ENCODE measurements at regions not wholly inside any gene's neighbourhood (a gene's known extent, or its start where the extent isn't known, plus 50 kb on each side); places are given as distances from the start of the nearest gene placed in this dataset.
A peak's percentile ranks its signal among the peaks of the same experiment; 100 is the strongest.

DNA sequence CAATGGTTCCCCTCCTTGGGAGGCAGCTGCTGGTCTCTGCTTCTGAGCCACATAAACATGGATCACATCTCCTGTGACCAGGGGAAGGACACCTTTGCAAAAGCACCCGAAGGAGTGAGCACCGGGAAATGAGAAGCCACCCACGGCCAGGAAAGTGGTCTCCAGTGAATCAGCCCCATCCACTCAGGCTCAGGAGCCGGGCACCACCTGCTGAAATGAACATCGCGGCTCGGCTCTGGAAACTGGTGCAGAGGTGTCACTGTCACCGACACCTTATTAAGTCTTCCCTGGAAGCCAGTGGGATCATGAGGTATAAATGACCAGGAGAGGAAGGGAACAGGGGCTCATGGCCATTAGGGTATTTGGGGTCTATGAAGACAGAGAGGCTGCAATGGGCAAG, 207.2 kb upstream of the C1orf174 start:
- no peaks in the 10 kb centered on the region for H3K36me3 ChIP-seq (ENCODE audit: control insufficient read depth, insufficient read depth, low read length)
- 95% methylated on average over 8 of the region's 8 CpGs for WGBS (ENCODE audit: insufficient coverage)

DNA sequence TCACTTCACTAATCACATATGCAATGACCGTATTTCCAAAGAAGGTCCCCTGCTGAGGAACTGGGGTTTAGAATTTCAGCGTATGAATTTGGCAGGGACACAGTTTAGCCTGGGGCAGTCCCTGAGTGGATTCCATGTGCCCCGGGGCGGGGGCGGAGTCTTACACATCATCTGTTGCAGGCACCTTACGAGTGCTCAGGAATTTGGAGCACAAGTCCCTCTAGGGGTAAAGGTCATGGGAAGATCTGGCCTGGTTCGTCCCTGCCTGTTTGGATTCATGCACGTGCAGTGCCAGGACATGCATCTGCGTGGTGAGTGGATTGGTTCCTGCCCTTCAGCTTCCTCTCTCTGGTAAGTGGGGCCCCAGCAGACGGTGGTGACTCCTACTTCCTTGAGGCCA, 208.3 kb upstream of the C1orf174 start:
- Histone ChIP-seq H3K36me3 (ENCODE audit: control insufficient read depth, insufficient read depth, low read length) (no peaks in the 10 kb centered on the region), H3K4me1 (ENCODE audit: control insufficient read depth, insufficient read depth, low read length) (peaks cover 18% of the 10 kb centered on the region), H3K4me3 (ENCODE audit: low read depth, low read length) (no peak overlapping the region), H3K9me3 (ENCODE audit: control insufficient read depth, insufficient read depth, low read length) (no peaks in the 10 kb centered on the region), H3K27me3 (ENCODE audit: control insufficient read depth, insufficient read depth, low read length) (no peaks in the 10 kb centered on the region), H3K27ac (ENCODE audit: low read depth, low read length) (no peak overlapping the region)
- WGBS (ENCODE audit: insufficient coverage) = 63% methylated on average over 8 of the region's 10 CpGs
- DNase-seq (ENCODE audit: low read depth in 4 of 6, low spot score in 6 of 6) = no peak

More for the DNA sequence above, 207.2 kb upstream of the C1orf174 start:
- Histone ChIP-seq H3K4me3 (ENCODE audit: low read depth, low read length) (no peak overlapping the region), H3K27ac (ENCODE audit: low read depth, low read length) (no peak overlapping the region), H3K27me3 (ENCODE audit: control insufficient read depth, insufficient read depth, low read length) (no peaks in the 10 kb centered on the region), H3K9me3 (ENCODE audit: control insufficient read depth, insufficient read depth, low read length) (no peaks in the 10 kb centered on the region), H3K4me1 (ENCODE audit: control insufficient read depth, insufficient read depth, low read length) (peaks cover 18% of the 10 kb centered on the region)
- DNase-seq (ENCODE audit: low read depth in 4 of 6, low spot score in 6 of 6) = no peak

DNA sequence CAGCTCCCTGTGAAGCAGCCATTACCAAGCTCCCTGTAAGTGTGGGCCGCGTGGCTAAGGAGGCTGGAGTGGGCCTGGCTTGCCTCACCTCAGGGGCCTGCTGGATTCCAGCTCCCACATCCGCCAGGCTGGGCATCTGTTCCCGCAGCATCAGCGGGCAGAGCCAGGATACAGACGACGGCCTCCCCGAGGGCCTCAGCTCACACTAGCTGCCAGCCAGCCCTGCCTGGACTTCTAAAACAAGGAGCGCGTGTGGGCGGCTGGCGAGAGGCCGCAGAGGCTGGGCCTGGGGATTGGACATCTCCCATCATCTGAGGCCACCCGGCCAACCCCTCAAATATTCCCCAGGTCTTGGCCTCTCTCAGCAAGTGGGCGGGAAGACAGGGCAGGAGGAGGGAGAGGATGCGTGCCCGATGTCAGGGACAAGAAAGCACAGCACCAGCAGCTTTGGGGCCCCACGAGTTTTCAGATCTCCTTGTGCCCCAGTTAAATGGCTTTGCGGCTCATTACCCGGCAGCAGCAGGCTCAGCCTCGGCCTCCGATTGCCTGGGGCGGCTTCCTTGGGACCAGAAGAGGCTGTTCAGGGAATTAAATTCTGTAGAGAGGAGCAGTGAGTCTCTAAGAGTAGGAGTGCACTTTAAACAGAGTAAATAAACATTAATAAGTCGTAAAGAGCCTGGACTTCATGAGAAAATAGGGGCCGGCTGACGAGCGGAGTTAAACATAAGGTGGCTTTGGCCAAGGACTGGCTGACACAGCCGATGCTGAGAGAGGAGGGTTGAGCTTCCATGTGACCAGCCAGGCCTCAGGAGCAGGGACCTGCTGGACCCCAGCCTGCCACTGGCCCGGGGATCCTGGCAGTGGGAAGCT, 208.9 kb upstream of the C1orf174 start:
- peaks cover 18% of the 10 kb centered on the region for H3K4me1 ChIP-seq (ENCODE audit: control insufficient read depth, insufficient read depth, low read length)
- no peak overlapping the region for H3K27ac ChIP-seq (ENCODE audit: low read depth, low read length)
- no peaks in the 10 kb centered on the region for H3K36me3 ChIP-seq (ENCODE audit: control insufficient read depth, insufficient read depth, low read length)
- no peaks in the 10 kb centered on the region for H3K9me3 ChIP-seq (ENCODE audit: control insufficient read depth, insufficient read depth, low read length)
- peak in 2 of 6 donors; percentile 67 to 68 for DNase-seq (ENCODE audit: low read depth in 4 of 6, low spot score in 6 of 6)
- 33% methylated on average over 25 of the region's 29 CpGs for WGBS (ENCODE audit: insufficient coverage)
- no peaks in the 10 kb centered on the region for H3K27me3 ChIP-seq (ENCODE audit: control insufficient read depth, insufficient read depth, low read length)
- no peak overlapping the region for H3K4me3 ChIP-seq (ENCODE audit: low read depth, low read length)

DNA sequence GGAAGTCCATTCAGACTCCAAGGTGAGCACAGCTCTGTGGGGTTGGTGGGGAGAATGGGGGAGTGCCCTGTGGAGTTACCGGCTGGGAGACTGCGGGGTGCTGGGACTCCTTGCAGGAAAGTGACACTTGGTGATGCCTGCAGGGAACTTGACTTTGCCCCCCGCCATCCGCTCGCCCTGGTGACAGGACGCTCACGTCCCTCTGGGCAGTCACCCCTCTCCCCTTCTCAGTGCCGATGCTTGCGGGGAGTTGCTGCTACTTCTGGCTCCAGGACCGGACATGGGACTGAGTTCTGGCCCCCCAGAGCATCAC, 209.5 kb upstream of the C1orf174 start:
- H3K27ac ChIP-seq (ENCODE audit: low read depth, low read length) = no peak overlapping the region
- WGBS (ENCODE audit: insufficient coverage) = 91% methylated on average over 7 of the region's 10 CpGs
- H3K9me3 ChIP-seq (ENCODE audit: control insufficient read depth, insufficient read depth, low read length) = no peaks in the 10 kb centered on the region
- H3K4me1 ChIP-seq (ENCODE audit: control insufficient read depth, insufficient read depth, low read length) = peaks cover 18% of the 10 kb centered on the region
- no peak overlapping the region for H3K4me3 ChIP-seq (ENCODE audit: low read depth, low read length)
- no peaks in the 10 kb centered on the region for H3K27me3 ChIP-seq (ENCODE audit: control insufficient read depth, insufficient read depth, low read length)
- H3K36me3 ChIP-seq (ENCODE audit: control insufficient read depth, insufficient read depth, low read length) = no peaks in the 10 kb centered on the region
- no peak for DNase-seq (ENCODE audit: low read depth in 4 of 6, low spot score in 6 of 6)

GRCh38 chr1:4110888-4111287, 210.8 kb upstream of the C1orf174 start:
- Histone ChIP-seq H3K4me3 (ENCODE audit: low read depth, low read length) (no peak overlapping the region), H3K27me3 (ENCODE audit: control insufficient read depth, insufficient read depth, low read length) (no peaks in the 10 kb centered on the region), H3K9me3 (ENCODE audit: control insufficient read depth, insufficient read depth, low read length) (no peaks in the 10 kb centered on the region), H3K36me3 (ENCODE audit: control insufficient read depth, insufficient read depth, low read length) (no peaks in the 10 kb centered on the region), H3K27ac (ENCODE audit: low read depth, low read length) (no peak overlapping the region), H3K4me1 (ENCODE audit: control insufficient read depth, insufficient read depth, low read length) (peaks cover 18% of the 10 kb centered on the region)
- no peak for DNase-seq (ENCODE audit: low read depth in 4 of 6, low spot score in 6 of 6)
- 79% methylated on average over 3 of the region's 8 CpGs for WGBS (ENCODE audit: insufficient coverage)

GRCh38 chr1:4113897-4114296, 213.8 kb upstream of the C1orf174 start:
- Histone ChIP-seq H3K27me3 (ENCODE audit: control insufficient read depth, insufficient read depth, low read length) (no peaks in the 10 kb centered on the region), H3K4me1 (ENCODE audit: control insufficient read depth, insufficient read depth, low read length) (peaks cover 11% of the 10 kb centered on the region), H3K9me3 (ENCODE audit: control insufficient read depth, insufficient read depth, low read length) (no peaks in the 10 kb centered on the region), H3K4me3 (ENCODE audit: low read depth, low read length) (no peak overlapping the region), H3K27ac (ENCODE audit: low read depth, low read length) (no peak overlapping the region), H3K36me3 (ENCODE audit: control insufficient read depth, insufficient read depth, low read length) (no peaks in the 10 kb centered on the region)
- no CpG with 5 or more reads among the region's 2 CpGs for WGBS (ENCODE audit: insufficient coverage)
- DNase-seq (ENCODE audit: low read depth in 4 of 6, low spot score in 6 of 6) = no peak

DNA sequence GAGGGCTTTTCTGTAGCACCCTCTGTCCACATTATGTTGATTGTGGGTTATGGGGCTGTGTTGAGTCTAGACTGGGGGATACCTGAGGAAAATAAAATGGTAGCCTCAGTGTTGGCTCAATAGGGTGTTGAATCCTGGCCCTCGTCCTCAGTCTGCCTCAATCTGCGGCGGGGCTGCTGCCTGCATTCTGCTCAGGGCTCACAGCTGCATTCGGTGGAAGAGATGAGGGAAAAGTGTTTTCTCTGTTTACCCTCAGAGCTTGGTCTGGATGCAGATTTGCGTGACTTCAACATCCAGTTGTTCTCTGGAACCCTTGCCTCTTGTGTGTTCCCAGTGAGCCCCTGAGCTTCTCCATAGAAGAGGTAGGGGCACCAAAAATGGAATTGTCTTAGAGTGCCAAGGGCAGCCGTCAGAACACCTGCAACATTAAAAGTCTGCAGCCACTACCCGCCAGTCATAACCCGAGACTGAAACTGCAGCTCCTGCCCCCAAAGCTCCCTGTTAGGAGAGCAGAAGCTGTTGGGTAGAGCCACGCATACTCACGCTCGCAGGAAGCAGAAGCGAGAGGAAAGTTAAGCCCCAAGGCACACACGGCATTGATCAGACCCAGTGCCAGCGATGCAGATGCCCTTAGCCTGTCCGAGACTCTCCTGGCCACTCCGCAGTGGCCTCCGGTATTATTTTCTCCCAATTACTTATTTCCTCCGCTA, 215.3 kb upstream of the C1orf174 start:
- no peak for DNase-seq (ENCODE audit: low read depth in 4 of 6, low spot score in 6 of 6)
- WGBS (ENCODE audit: insufficient coverage) = 88% methylated on average over 17 of the region's 18 CpGs
- no peak overlapping the region for H3K27ac ChIP-seq (ENCODE audit: low read depth, low read length)
- no peaks in the 10 kb centered on the region for H3K27me3 ChIP-seq (ENCODE audit: control insufficient read depth, insufficient read depth, low read length)
- H3K4me1 ChIP-seq (ENCODE audit: control insufficient read depth, insufficient read depth, low read length) = no peaks in the 10 kb centered on the region
- no peak overlapping the region for H3K4me3 ChIP-seq (ENCODE audit: low read depth, low read length)
- no peaks in the 10 kb centered on the region for H3K36me3 ChIP-seq (ENCODE audit: control insufficient read depth, insufficient read depth, low read length)
- H3K9me3 ChIP-seq (ENCODE audit: control insufficient read depth, insufficient read depth, low read length) = no peaks in the 10 kb centered on the region

DNA sequence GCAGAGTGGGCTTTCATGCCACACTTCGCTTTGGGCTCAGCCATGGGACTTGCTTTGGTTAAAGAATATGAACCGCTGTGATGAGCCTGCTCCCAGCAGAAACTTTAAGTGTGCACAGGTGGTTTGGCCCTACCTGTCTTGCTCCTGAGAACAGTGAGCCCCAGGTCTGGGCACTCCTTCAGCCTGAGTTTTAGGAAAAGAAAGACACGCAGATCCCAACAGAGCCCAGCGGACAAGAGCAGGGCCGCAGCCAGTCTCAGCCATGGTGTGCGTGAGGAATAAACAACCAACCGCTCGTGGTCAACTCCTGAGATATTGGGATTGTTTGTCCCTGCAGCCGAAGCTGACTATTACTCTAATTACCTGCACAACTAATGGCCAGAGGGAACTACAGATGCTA, 217.1 kb upstream of the C1orf174 start:
- Histone ChIP-seq H3K4me3 (ENCODE audit: low read depth, low read length) (no peak overlapping the region), H3K4me1 (ENCODE audit: control insufficient read depth, insufficient read depth, low read length) (peaks cover 3% of the 10 kb centered on the region), H3K27me3 (ENCODE audit: control insufficient read depth, insufficient read depth, low read length) (no peaks in the 10 kb centered on the region), H3K36me3 (ENCODE audit: control insufficient read depth, insufficient read depth, low read length) (no peaks in the 10 kb centered on the region), H3K27ac (ENCODE audit: low read depth, low read length) (no peak overlapping the region), H3K9me3 (ENCODE audit: control insufficient read depth, insufficient read depth, low read length) (no peaks in the 10 kb centered on the region)
- DNase-seq (ENCODE audit: low read depth in 4 of 6, low spot score in 6 of 6) = no peak
- WGBS (ENCODE audit: insufficient coverage) = 74% methylated on average over 3 of the region's 9 CpGs

- no peaks in the 10 kb centered on the region for H3K36me3 ChIP-seq (ENCODE audit: control insufficient read depth, insufficient read depth, low read length)
- no peaks in the 10 kb centered on the region for H3K9me3 ChIP-seq (ENCODE audit: control insufficient read depth, insufficient read depth, low read length)
- peaks cover 3% of the 10 kb centered on the region for H3K4me1 ChIP-seq (ENCODE audit: control insufficient read depth, insufficient read depth, low read length)
- 67% methylated on average over 12 of the region's 12 CpGs for WGBS (ENCODE audit: insufficient coverage)
- H3K4me3 ChIP-seq (ENCODE audit: low read depth, low read length) = no peak overlapping the region
- H3K27me3 ChIP-seq (ENCODE audit: control insufficient read depth, insufficient read depth, low read length) = no peaks in the 10 kb centered on the region
- no peak overlapping the region for H3K27ac ChIP-seq (ENCODE audit: low read depth, low read length)
- peak in 1 of 6 donors; percentile 26 for DNase-seq (ENCODE audit: low read depth in 4 of 6, low spot score in 6 of 6)
Observed at GRCh38 chr1:4118746-4119515, 218.9 kb upstream of the C1orf174 start.

All from spinal cord (tissue), 9 donors.